Astrocyte of the spinal cord (primary cell): ENCODE measurements at regions not wholly inside any gene's neighbourhood (a gene's known extent, or its start where the extent isn't known, plus 50 kb on each side); places are given as distances from the start of the nearest gene placed in this dataset.

Source experiments
- DNase-seq: peaks from one replicate; pipeline ENCODE4 v3.0.0; 2011; ENCODE audit warnings: low read depth, low spot score
- H3K4me3 ChIP-seq: 2 replicates; pipeline ENCODE4 v1.5.1; 2011; ENCODE audit warnings: low read depth, mild to moderate bottlenecking, low read length, moderate library complexity
- CTCF ChIP-seq: IDR thresholded peaks from 2 replicates; pipeline ENCODE4 v1.5.1; 2012; ENCODE audit warnings: low read depth, mild to moderate bottlenecking, low read length, inconsistent platforms
- in situ Hi-C: cut with HindIII; loops from 2 replicates; pipeline ENCODE4 v1.10.0; 2017; ENCODE audit warnings: low sequenced_read_pairs

- DNase-seq = no peak
Measured at GRCh38 chr21:38930853-38931252, 125.1 kb downstream of the ETS2 start.

DNA sequence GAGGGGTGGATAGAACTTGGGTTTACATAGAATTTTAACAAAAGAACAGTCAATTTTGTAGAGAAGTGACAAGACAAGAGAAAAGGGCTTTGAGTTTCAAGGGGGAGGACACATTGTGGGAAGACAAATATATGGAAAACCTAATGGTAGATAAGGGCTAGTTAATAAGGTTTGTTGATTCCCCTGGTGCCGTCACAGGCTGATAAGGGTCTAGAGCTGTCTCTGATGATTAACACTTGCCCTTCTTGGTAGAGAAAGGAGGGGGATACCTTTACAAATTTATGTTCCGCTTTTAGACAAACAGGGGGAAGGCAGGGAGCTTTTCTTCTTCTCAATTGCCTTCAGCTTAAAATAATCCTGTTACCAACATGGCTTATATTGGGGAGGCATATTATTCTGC is 124.3 kb downstream of the ETS2 start:
- in situ Hi-C loops = loop anchor here (25.0 kb wide), 1 partner anchor 118 kb away; the partner anchor contains the start of gene ETS2
- H3K4me3 ChIP-seq = no peak overlapping the region
- DNase-seq = no peak
- no peak for TF ChIP-seq CTCF

More at GRCh38 chr21:38930853-38931252, 125.1 kb downstream of the ETS2 start:
- in situ Hi-C loops = loop anchor here (25.0 kb wide), 1 partner anchor 119 kb away; the partner anchor contains the start of gene ETS2
- TF ChIP-seq CTCF = no peak
- H3K4me3 ChIP-seq = no peak overlapping the region

DNA sequence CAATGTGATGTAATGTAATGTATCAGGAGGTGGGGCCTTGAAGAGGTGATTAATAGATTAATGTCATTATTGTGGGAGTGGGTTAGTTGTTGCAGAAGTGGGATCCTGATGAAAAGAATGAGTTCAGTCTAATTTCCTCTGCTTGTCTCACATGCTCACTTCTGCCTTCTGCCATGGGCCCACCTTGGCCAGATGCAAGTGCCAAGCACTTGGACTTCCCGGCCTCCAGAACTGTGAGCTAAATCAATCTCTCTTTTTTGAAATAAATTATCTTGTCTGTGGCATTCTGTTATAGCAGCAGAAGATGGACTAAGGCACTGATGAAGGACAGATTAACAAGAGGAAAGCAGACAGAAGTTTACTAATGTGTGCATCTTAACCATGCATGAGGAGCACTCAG is 123.9 kb downstream of the ETS2 start:
- in situ Hi-C loops = loop anchor here (25.0 kb wide), 1 partner anchor 117 kb away; the partner anchor contains the start of gene ETS2
- no peak for TF ChIP-seq CTCF
- no peak for DNase-seq
- H3K4me3 ChIP-seq = no peak overlapping the region

DNA sequence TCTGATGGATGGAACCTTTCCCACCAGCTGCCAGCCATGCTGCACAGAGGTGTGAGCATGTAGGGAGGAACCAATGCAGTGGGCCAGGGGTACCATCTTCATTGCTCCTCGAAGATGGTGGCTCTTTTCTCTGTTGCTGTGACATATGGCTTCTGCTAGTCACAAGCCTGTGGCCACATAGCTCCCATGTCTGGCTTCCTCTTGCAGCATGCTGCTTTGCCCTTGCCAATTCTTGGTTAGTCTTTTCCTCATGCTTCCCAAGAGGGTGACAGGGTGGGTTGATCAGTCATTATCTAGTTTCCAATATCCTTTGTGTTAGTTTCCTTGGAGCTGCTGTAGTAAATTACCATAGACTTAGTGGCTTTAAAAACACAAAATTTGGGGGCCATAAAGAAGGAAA is 123.4 kb downstream of the ETS2 start:
- in situ Hi-C loops = loop anchor here (25.0 kb wide), 1 partner anchor 117 kb away; the partner anchor contains the start of gene ETS2
- TF ChIP-seq CTCF = no peak

DNA sequence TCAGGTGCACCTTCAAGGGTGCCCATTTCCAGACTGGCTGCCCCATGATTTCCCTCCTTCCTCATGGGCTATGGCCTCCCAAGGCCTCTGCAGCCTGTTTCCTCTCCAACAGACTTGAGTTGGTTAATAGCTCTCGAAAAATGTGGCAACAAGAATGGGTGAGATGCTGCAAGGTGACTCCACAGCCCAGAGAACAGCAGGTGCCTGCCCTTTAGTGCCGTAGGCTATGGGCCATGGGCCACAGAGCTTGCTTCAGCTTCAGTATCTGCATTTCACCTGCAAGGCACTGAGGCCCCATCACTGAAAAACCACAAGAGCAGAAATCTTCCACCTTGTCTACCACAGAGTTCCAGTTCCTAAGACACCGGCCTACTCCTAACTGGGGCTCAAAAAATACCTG is 122.0 kb downstream of the ETS2 start:
- no peak overlapping the region for H3K4me3 ChIP-seq
- no peak for TF ChIP-seq CTCF
- in situ Hi-C loops = loop anchor here (25.0 kb wide), 1 partner anchor 115 kb away; the partner anchor contains the start of gene ETS2
- no peak for DNase-seq

More for the DNA sequence above, 123.4 kb downstream of the ETS2 start:
- no peak overlapping the region for H3K4me3 ChIP-seq
- DNase-seq = no peak

GRCh38 chr21:38925923-38926322 is 120.2 kb downstream of the ETS2 start:
- no peak for TF ChIP-seq CTCF
- H3K4me3 ChIP-seq = no peak overlapping the region
- in situ Hi-C loops = loop anchor here (25.0 kb wide), 1 partner anchor 114 kb away; the partner anchor contains the start of gene ETS2
- DNase-seq = peak; percentile 94

DNA sequence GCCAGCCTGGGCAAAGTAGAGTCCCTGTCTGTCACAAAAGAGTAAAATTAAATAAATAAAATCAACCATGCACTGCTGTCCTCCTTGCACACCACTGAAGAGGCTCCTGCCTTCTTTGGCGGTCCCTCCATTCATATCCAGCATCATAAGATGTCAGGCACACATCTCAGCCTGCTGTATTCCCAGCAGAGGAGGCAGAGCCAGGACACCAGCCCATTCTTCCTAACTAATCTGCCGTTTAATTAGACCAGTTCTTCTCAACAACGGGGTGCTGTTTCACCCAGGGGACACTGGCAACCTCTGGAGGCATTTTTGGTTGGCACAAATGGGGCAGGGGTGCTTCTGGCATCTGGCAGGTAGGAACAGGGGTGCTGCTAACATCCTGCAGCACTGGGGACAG is 119.7 kb downstream of the ETS2 start:
- H3K4me3 ChIP-seq = no peak overlapping the region
- no peak for TF ChIP-seq CTCF
- no peak for DNase-seq
- in situ Hi-C loops = loop anchor here (25.0 kb wide), 1 partner anchor 113 kb away; the partner anchor contains the start of gene ETS2
